GM18951 (cell line): ENCODE measurements at regions not wholly inside any gene's neighbourhood (a gene's known extent, or its start where the extent isn't known, plus 50 kb on each side); places are given as distances from the start of the nearest gene placed in this dataset.

Experiments used
- POLR2A ChIP-seq: IDR thresholded peaks from 4 replicates; pipeline ENCODE4 v1.6.1; 2011; ENCODE audit warnings: mild to moderate bottlenecking; ENCODE audit not compliant: insufficient read length, insufficient read depth; ENCODE audit errors: extremely low read depth
- in situ Hi-C: fragments of 300-500 bp; cut with MboI; formaldehyde crosslinking; loops from one replicate; pipeline ENCODE4 v1.12.0; 2022; ENCODE audit warnings: low sequenced_read_pairs, mixed read lengths, inconsistent platforms; ENCODE audit not compliant: unreplicated experiment

DNA sequence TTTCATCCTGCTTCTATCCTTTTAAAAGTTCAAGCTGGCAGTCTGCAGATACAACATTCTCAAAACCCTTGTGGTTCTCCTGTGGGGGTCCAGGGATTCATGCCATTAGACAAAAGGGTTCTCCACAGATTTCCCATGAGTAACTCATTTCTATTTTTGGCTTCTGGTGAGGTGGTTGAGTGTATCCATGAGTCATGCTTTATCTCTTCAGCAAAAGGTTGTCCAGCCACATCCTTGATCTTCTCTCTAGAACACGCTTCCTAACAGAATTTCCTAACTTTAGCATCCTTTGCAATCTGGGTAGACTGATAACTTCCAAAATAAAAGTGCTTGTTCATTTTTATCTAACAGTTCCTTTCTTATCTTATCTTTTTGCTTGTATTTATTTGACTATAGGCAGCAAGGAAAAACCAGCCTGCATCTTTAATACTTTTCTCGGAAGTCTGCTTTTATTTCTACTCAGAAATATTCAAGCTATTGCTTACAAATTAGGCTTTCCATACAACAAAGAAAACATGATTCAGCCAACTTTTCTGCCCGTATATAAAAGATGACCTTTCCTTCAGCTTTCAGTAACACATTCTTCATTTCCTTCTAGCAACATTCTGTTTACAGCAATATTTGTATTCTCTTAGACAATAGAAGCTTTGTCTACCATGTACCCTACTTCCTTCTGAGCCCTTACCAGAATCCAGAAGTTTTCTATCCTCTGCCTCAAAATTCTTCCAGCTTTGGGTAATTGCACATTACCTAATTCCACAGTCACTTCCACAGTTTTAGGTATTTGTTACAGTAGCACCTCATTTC, 79.3 kb upstream of the IL6 start:
- no peak for TF ChIP-seq POLR2A
- in situ Hi-C loops, result no loop called here

DNA sequence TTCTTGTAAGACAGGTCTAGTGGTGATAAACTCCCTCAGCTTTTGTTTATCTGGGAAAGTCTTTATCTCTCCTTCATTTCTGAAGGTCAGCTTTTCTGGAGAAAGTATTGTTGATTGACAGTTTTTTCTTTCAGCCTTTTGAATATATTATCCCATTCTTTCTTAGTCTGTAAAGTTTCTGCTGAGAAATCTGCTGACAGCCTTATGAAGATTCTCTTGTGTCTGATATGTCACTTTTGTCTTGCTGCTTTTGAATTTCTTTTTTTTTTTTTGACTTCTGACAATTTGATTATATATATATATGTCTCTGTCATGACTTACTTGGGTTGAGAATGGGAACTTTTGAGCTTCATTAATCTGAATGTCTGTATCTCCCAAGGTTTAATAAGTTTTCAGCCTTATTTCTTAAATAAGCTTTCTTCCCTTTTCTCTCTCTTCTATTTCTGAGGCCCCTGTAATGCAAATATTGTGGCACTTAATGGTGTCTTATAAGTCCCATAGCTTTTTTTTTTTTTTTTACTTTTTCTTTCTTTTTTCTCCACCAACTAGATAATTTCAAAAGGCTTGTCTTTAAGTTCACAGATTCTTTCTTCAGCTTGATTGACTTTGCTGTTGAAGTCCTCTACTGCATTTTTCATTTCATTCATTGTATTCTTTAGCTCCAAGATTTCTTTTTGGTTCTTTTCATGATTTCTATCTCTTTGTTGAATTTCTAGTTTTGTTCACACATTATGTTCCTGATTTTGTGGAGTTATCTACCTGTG, 81.4 kb upstream of the IL6 start:
- in situ Hi-C loops, result no loop called here
- no peak for TF ChIP-seq POLR2A

DNA sequence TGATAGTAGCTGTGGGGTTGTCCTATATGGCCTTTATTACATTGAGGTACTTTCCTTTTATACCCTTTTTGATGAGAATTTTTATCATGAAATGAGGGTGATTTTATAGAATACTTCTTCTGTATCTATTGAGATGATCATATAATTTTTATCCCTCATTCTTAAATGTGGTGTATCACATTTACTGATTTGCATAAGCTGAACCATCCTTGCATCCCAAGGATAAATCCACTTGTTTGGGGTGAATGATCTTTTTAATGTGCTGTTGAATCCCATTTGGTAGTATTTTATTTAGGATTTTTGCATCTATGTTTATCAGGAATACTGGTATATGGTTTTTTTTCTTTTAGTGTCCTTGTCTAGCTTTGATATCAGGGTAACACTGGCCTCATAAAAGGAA, 84.5 kb upstream of the IL6 start:
- in situ Hi-C loops, result no loop called here
- TF ChIP-seq POLR2A, result no peak

DNA sequence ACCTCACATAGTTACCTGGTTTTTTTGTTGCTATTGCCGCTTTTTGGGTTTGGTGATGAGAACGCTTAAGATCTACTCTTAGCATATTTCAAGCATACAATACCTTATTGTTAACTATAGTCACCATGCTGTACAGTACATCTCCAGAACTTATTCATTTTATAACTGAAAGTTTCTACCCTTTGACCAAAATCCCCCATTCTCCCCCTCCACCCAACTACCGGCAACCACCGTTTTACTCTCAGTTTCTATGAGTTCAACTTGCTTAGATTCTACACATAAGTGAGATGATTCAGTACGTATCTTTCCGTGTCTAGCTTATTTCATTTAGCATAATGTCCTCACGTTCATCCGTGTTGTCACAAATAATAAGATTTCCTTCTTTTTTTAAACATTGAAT, 86.7 kb upstream of the IL6 start:
- no peak for TF ChIP-seq POLR2A
- in situ Hi-C loops, result no loop called here

DNA sequence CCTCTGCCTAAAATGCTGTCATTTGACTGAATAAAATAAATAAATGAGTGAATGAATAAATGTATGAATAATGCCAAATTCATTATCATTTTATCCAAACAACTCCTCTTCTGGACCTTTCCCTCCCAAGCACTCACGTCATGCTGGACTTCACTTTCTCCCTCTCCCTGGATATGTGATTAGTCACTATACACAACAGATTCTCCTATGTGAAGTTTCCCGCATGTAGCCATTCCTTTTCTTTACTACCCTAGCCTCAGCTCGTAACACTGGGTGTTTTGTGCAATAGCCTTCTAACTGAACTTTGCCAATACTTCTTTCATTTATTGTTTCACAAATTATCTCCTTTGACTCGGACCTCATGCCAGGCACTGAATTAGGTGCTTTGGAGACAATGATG, 87.6 kb upstream of the IL6 start:
- no peak for TF ChIP-seq POLR2A
- in situ Hi-C loops, result no loop called here

DNA sequence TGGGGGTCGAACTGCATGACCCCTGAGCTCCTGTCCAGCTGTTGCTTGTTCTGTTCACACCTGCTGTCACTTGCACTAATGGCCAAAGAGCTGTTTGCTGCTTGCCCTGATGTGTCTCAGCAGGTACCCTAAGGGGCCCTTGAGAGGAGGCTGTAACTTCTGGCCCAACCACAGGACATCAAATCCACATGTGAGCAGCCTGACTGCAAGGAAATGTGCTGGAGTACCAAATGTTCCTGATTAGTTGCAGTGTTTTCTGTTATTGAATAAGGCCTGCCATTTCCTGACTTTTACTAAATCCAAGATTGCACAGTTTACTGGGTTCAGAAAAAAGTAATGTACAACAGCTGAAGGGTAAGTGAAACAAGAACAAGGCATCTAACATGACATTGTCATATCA, 91.7 kb upstream of the IL6 start:
- no peak for TF ChIP-seq POLR2A
- in situ Hi-C loops, result no loop called here

DNA sequence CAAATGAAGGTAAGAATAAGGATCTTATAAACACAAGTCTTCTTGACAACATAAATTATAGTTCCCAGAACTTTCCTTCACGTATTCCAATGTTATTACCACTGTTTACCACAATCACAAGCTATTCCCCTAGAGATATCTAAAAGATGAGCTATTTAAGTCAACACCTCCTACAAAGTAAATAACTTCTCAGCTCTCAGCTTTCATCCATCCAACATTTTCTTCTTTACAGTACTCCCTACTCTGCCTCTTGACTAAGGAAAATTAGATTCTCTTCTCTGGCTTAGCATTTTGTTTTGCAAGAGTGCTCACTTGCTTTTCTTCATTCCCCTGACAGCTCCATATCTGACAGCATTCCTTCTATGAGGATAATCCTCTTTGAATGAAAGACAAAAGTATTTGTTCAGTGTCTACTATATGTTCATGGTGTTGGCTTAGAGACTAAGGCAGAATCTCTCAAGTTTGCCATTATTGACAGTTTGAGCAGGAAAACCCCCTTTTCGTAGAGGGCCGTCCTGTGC, 93.0 kb upstream of the IL6 start:
- no peak for TF ChIP-seq POLR2A
- in situ Hi-C loops, result no loop called here

DNA sequence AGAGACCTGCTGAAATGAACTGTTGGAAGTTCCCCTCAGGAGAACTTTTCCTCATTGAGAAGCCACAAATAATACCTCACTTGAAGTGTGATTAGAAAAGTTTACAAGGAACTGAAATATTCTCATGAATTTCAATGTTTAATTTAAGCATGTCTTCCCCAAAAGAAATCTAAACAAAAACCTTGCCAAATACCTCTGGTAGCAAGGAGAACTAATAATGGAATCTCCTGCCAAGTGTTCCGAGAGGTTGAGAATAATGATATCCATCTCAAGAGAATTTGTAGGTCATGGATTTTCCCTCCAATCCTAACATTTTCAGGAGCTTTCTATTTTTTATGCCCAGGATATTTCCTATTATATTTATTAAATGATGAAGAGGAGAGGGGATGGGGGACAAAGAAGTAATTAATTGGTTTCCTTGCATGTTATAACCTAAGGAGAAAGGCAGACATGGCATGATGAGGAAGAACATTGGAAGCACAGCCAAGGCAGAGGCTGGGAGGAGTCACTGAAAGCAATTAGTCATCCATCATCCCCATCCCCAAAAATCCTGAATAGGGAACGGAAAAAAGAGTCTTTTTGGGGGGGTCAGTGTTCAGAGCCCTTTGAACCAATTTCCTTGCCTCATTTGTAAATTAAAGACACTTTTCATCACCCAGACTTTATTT, 93.6 kb upstream of the IL6 start:
- no peak for TF ChIP-seq POLR2A
- in situ Hi-C loops, result no loop called here

DNA sequence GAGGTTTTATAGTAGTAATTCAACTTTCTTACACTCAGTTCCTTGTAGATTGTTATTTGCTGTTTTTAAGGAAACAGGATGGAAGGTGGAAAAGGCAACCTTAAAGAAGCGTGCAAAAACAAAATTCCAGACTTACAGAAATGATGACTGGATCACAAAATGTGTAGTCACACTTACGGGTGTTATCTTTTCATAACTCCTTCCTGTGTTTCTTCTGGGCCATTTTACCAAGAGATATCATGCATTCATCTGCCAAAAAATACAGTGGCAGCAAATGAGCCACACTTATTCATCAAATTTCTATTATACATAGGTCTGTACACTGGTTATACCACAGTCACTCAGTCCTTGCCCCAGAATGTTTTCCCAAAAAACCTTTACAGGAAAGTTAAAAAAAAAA, 94.3 kb upstream of the IL6 start:
- in situ Hi-C loops, result no loop called here

DNA sequence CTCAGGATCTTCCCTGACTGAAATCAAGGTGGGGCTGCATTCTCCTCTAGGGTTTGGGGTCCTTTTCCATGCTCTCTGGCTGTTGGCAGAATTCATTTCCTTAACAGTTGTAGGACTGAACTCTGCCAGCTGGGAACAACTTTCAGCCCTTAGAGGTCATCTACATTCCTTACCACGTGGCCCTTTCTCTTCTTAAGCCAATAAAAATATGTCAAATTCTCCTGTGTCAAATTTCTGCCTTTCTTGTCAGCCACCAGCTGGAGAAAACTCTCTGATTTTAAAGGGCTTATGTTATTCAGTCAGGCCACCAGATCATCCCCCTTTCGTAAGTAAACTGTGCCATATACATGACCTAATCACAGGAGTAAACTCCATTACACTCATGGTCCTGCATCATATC, 95.3 kb upstream of the IL6 start:
- in situ Hi-C loops, result no loop called here
- TF ChIP-seq POLR2A, result no peak

More for the DNA sequence above, 94.3 kb upstream of the IL6 start:
- TF ChIP-seq POLR2A, result no peak

DNA sequence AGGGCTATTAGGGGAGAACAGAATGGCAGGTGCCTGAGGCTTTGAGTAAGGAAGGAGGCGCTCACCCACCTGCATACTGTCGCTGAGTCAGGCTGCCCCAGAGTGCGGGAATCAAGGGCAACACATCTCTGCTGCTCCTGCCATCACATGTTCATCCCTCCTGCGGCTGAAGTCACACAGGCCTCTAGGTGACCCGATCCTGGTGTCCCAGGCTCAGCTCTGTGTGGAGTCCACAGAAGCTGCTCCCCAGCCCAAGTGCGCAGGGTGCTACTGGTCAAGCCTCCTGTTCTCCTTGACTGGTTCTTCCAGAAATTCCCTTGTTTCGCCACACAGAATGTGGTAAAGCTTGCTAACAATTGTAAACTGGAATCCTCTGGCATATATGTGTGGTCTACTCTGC, 96.9 kb upstream of the IL6 start:
- TF ChIP-seq POLR2A, result no peak
- in situ Hi-C loops, result no loop called here

DNA sequence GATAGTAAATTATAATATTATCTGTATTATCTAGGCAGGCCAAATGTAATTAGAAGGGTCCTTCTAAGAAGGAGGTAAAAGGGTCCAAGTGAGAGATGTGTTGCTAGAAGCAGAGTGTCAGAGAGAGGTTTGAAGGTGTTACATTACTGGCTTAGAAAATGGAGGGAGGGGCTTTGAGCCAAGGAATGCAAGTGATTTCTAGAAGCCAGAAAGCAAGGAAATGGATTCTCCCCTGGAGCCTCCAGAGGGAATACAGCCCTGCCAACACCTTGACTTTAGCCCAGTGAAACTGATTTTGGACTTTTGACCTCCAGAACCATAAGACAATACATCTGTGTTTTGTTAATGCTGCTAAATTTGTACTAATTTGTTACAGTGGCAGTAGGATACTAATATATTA, 97.9 kb upstream of the IL6 start:
- in situ Hi-C loops, result no loop called here
- no peak for TF ChIP-seq POLR2A

DNA sequence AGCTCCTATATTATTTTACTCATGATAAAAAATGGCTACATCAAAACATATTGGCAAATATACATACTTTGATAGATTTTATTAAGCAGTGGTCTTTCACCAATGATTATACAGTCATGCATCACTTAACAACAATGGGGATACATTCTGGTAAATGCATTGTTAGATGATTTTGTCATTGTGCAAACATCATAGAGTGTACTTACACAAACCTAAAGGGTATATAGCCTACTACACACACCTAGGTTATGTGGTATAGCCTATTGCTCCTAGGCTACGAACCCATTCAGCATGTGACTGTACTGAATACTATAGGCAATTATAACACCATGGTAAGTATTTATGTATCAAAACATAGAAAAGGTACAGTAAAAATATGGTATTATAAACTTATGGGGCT, 98.9 kb upstream of the IL6 start:
- TF ChIP-seq POLR2A, result no peak
- in situ Hi-C loops, result no loop called here
